GM19455 (cell line): ENCODE measurements at regions not wholly inside any gene's neighbourhood (a gene's known extent, or its start where the extent isn't known, plus 50 kb on each side); places are given as distances from the start of the nearest gene placed in this dataset.

Experiments used
- ATAC-seq: cut with Tn5 transposase; IDR thresholded peaks from one replicate; pipeline ENCODE4 v1.9.1; 2021; ENCODE audit not compliant: unreplicated experiment

DNA sequence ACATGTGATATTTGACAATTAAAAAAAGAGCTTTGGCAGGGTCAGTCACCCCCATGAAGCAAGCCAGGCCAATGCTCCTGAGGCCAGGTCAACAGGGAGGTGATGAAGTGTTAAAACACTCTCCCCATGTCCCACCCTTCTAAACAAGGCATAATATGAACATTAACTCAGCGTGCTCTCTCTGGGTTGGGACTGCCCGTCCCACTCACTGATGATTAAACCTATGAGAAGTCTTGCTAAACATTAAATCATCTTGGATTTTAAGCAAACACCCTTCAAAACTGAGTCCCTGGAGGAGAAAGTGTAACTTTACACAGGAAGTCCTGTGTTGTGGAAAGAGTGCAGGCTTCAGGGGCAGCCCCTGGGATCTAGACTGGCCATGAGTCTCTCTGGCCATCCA lies 558.5 kb downstream of the CD83 start:
- no peak for ATAC-seq

DNA sequence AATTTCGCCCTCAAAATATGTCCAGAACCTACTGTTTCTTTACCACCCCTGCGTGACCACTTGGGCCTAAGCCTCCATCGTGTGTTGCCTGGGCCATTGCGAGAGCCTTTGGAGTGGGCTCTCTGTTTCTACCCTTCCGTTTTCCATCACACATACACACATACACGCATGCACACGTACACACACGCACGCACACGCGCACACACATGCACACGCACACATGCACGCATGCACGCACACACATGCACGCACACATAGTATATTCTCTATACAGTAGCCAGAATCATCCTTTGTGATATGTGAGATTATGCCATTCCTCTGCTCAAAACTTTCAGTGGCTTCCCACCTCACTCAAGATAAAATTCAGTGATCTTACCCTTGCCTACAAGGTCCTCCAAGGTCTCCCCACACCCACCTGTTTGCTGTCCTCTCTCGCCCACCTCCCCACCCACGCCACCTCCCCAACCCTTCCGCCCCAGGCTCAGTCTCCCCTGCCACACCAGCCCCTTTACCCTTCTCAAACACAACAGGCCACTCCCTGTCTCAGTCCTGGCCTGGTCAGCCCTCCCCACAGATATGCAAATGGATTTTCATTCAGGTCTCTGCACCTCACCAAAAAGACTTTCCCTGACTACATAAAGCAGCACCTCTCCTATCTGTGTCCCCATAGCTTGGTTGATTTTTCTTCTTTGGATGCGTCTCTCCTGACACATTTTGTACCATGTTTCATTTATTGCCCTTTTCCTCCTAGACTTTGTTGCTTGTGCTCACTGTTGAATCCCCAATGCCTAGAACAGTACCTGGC lies 559.6 kb downstream of the CD83 start:
- ATAC-seq: no peak

DNA sequence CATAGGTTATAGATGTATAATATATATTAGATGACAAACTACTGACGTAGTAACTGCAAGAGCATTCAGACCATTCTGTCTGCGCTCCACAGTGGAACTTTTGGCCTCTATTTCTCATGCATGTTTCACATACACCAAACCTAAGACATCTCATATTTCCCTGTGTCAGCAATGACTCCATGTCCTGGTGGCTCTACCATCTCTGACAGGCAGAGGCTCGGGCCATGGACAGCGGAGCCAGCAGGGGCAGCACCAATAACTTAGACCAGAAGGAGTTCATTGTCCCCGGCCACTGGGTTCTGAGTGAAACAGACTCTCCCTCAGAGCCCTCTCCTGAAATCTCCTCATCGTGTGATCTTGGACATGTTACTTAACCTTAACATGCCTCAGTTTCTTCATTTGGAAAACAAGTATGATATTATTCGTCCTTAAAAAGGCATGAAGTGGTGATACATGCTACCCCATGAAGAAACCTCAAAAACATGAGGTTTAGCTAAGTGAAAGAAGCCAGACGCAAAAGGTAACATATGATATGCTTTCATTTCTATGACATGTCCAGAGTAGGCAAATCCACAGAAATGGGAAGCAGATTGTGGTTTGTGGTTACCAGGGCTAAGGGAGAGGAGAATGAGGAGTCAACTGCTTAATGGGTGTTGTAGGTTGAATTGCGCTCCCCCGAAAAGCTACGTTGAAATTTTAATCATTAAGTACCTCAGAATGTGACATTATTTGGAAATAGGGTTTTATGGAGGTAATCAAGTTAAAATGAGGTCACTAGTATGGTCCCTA lies 564.0 kb upstream of the JARID2 start:
- no peak for ATAC-seq

DNA sequence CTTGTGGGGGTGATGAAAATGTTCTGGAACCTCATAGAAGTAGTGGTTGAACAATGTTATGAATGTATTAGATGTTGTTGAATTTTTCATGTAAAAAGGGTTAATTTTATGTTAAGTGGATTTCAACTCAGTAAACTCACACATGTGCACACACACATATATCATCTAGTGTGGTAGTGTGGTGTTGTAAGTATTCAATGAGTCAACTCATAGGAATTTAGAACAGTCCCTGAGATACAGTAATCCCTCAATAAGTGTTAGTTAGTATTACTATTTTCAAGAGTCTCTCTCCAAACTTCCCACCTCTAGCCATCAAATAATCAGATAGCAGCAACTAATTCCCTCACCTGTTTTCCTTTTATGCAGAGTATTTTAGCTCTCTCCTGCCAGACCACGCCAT lies 563.1 kb upstream of the JARID2 start:
- ATAC-seq: no peak

DNA sequence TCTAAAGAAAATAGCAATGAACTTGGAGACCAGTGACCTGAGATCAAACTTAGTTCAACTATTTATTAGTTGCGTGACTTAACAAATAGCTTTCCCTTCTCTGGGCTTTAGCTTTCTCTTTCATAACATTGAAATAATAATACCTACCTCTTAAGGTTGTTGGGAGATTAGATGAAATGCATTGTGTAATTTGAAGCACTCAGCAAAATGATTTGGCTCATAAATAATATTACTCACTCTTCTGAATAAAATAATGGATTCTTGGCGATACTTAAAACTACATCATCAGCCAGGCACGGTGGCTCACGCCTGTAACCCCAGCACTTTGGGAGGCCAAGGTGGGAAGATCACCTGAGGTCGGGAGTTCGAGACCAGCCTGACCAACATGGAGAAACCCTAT lies 556.2 kb upstream of the JARID2 start:
- no peak for ATAC-seq

DNA sequence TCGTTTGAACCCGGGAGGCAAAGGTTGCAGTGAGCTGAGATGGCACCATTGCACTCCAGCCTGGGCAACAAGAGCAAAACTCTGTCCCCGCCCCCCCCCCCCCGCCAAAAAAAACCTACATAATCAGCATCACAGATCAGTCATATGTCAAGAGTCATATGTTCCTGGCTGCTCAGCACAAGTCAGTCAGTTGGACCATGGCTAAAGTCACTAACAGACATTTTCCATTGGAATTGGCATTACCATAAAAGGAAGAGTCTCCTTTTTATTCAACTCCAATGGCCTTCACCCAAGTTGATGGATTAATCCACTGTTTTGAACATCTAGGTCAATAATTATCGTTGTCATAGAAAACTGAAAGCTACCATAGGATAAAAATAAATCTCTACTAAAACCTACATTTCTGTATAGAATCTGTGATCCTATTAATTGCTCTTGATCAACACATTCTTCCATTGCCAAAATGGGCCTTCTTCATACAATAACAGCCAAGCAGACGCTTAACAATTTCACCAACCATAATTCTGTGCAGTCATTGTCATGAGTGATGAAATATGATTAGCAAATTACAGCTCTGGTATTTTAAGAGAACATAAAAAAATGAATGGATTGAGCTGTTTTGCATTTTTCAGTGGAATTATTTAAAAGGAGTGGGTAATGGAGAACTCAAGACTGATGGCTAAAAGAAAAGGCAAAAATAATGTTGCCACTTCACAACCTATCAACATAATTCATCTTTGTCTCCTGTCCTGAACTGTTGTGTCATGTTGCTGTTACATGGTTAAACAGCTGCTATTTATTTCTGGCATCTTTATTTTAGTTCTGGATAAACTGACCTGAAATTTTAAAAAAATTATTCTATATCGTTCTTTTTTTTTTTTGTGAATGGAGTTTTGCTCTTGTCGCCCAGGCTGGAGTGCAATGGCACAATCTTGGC lies 555.5 kb upstream of the JARID2 start:
- no peak for ATAC-seq

DNA sequence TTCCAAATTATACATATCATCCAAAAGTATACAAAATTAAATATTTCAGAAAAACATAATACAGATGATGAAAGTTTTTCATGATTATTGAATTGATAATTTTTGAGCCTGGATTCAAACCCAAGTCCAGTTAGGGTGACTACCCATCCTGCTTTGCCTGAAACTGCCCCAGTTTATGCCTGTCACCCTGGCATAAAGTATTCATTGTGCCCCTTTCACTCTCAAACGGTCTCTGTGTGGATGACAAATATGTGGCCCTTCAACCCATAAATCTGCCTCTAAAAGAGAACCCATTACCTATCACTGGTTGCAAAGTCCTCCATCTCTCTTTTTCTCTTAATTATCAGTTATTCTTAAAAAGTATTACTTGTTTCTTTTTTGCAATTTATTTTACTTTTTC lies 553.7 kb upstream of the JARID2 start:
- ATAC-seq: no peak

DNA sequence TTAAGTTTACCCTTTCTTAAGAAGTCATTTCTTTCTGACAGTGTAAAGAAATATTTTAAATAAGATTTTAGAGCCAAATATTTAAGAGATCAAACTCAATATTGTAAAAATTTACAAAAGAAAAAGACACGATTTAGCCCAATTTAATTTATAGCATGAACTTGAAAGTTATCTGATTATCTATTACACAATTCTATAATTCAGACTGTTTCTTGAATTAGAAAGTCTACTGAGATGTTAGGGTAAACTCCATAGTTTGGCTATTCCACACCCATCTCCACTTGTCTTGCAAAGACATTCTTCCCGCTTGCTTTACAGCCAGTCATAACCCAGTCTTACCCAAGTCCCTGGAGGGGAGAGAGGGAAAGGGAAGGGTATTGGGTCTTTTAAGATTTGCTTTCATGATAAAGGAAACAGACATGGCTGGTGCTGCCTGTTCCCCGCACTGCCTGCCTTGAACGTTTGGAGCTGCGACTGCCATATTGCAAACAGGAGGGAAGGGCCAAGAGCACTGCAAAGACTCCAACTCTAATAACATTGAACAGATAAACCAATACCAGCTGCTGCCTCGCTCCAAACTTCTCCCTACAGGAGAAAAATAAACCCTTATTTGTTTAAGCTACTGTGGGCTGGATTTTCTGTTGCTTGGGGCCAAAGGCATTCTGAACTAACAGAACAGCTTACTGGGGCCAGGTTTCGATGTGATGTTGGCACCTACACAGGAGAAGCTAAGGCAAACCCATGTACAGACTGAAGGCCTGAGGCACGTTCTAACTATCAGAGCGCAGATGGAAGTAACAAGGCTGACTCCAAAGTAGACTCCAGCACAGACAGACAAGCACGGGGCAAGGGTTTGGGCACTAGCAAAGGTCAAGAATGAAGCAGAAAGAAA lies 552.3 kb upstream of the JARID2 start:
- no peak for ATAC-seq

DNA sequence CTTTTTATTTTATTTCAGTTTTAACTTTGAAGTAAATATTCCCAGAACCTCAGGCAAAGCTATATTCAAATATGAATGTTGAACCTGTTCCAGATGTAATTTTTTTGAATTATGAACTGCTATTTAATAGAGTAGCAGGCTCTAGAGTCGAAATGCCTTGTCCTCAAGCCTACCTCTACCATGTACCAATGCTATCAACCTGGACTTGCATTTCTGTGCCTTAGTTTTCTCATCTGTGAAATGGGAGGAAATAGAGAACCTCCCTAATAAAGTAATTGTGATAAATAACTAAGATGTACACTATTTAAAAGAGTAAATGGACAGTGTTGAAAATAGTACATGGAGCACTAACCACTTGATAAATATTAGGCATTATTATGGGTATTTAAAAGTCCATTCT lies 551.6 kb upstream of the JARID2 start:
- ATAC-seq: no peak

DNA sequence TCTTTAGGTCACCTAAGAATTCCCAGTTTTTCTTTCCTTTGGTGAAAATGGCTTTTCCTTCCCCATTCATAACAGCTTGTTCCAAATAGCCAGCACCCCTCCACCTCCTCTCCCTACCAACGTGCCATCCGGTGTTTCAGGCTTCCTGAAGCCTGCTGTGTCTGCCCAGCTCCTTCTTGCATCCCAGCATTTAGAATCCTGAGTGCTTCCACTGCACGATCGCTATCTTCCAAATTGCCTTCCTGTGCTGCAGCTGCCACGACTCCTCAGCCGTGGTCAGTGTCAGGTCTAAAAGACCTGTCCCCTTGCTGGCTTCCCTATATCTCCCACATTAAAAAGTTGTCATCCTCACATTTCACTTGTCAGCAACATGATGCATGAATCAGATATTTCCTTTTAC lies 550.3 kb upstream of the JARID2 start:
- no peak for ATAC-seq

DNA sequence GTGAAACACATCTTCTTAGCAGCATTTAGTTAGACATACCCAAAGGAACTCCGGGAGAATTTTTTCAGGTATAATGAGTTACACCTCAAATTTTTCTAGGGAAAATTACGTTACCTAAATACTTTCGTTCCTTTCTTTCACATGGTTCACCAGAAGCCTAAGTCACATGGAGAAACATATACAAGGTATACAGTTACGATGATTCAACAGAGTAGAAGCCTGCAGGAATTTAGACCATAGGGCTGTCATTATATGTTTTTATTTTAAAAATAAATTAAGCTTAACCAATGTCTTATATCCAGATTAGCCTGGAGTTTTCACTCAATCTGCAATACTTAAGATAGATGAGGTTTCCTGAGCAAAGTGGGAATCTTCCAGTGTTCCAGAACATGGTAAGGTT lies 549.5 kb upstream of the JARID2 start:
- ATAC-seq: no peak

DNA sequence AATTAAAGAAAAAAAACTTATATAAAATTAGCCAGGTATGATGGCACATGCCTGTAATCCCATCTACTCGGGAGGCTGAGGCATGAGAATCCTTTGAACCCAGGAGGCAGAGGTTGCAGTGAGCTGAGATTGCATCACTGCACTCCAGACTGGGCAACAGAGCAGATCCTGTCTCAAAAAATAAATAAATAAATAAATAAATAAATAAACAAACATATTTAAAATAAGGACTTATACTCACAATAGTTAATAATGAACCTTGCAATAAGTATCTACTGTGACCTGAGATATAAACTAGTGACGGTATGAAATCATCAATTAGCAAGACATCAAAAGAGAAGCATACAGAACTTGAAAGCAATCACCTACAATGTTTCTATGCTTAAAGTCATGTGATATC lies 548.4 kb upstream of the JARID2 start:
- no peak for ATAC-seq

DNA sequence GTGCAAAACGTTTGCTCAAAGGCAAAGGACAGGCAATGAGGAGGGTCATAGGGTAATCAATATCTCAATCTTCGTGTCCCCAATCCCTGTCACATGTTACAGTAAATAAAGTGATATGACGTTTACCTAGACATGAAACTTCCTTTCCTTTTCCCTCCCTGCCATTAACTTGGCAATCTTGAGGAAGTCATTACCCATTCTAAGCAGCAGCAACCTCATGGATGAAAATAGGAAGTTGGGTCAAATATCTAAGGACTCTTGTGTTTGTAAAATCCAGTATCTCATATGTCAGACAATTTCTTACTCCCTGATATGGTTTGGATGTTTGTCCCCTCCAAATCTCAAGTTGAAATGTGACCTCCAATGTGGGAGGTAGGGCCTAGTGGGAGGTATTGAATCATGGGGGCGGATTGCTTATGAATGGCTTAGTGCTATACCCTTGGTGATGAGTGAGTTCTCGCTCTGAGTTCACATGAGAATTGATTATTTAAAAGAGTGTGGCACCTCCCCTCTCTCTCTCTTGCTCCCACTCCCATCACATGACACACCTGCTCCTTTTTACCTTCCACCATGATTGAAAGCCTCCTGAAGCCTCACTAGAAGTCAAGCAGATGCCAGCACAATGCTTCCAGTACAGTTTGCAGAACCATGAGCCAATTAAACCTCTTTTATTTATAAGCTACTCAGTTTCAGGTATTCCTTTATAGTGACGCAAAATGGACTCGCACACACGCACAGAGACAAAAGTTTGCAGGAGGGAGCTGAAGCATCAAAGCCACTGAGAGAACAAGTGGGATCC lies 545.9 kb upstream of the JARID2 start:
- no peak for ATAC-seq

DNA sequence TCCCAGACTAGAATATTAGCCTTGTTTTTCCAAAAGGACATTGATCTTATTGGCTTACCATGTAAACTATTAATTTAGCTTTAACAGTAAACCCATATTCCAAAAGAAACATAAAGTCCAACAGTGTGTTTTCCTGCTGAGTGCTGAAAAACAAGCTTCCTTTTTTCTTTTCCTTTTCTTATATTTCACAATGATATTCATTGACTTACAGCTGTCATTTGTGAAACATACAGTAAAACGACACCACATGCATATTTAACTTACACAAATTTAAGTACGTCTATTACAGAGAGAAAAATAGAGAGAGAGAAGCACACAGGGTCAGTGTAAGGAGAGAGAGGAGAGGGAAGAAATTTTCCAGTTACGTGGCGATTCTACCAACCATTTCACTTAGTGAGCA lies 543.9 kb upstream of the JARID2 start:
- no peak for ATAC-seq

DNA sequence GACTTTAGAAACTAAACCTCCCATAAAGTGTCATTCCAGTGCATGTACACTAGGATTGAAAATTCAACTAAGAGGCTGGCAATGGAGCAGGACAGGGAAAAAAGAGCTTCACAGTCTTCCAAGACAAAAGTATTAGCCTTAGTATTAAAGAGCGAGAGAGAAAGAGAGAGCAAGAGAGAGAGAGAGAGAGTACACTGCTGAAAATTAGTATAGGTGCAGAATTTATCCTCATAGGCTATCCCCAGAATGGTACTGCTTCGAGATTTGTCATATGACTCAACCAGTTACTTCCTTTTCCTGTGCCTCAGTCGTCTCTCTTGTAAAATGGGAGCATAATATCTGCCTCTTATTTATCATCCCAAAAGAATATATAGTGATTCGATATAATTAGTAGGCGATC lies 543.2 kb upstream of the JARID2 start:
- ATAC-seq: no peak

DNA sequence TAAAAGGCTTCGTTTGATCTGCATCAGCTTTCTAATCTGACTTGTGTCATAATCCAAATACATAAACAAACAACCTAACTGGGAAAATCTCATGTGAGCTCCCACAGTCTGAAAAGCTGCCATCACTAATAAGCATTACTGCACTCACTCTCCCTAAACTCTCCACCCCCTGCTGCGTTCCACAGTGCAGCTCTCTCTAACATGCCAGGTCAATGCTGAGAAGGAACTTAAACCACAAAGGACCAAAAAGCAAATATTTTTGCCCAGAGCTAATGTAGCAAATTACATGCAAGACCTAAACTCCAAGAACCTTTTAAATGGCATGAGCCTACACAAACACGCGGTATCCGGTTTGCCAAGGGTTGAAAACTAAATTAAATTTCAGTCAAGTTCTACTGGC lies 542.3 kb upstream of the JARID2 start:
- no peak for ATAC-seq

DNA sequence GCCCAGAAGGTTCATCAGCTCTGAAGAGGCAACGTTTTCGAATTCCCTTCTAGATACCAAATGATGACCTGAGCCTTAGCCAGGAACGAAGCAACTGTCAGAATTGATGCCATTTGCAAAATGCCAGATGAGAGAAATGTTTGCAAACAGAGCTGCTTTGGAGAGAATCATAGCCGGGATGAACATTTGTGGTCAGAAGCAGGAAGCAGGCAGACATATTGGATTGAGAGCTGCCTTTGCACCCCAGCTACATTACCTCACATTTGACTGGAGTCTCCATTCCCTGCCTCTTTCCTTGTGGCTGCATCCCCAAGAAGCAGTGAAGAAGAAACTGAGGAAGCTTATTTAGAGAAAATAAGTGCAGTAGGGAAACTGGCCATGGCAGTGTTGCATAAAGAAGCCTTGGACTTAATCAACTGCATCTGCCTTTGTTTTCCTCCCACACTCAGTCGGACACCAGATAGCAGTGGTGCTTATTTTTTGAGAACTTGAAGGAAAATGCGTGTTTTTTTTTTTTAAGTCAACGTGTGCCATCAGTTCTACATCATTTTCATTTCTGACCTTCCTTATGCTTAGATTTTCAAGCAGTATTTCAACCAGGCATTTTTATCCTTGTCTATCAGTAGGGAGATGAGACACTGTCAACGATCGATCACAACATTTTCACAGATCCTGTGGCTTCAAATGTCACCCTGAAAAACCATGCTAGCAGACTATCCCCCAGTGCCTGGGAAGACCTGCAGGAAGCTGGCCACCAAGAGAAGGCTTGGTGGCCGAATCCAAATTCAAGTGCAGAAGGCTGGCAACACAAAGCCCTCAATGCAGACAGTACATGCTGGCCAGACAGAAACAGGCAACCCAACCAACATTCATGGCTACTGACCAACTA lies 541.2 kb upstream of the JARID2 start:
- ATAC-seq: no peak

DNA sequence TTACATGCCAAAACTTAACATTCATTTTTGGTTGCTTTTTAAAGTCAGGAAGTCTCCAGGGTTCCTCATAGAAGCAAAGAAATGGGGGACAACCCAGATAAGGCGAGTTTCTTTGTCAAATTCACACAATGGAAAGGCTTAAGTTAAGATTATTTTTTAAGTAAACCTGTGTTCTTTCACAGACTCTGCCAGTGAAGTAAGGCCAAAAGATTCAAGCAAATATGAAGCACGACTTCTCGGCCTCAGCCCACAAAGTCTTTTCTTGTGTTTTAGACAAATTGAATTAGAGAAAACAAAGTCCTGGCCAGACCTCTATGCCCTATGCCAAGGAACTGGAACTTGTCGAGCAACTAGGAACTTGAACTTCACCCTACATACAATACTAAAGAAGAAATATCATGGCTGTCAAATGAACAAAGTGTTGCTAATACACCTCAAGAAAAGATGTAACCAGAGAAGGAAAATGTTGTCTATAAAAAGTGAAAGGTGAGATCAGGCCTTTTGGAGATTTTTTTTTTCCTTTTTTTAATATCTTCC lies 540.0 kb upstream of the JARID2 start:
- ATAC-seq: no peak
